ENCODE measurements at regions not wholly inside any gene's neighbourhood (a gene's known extent, or its start where the extent isn't known, plus 50 kb on each side); places are given as distances from the start of the nearest gene placed in this dataset.

DNA sequence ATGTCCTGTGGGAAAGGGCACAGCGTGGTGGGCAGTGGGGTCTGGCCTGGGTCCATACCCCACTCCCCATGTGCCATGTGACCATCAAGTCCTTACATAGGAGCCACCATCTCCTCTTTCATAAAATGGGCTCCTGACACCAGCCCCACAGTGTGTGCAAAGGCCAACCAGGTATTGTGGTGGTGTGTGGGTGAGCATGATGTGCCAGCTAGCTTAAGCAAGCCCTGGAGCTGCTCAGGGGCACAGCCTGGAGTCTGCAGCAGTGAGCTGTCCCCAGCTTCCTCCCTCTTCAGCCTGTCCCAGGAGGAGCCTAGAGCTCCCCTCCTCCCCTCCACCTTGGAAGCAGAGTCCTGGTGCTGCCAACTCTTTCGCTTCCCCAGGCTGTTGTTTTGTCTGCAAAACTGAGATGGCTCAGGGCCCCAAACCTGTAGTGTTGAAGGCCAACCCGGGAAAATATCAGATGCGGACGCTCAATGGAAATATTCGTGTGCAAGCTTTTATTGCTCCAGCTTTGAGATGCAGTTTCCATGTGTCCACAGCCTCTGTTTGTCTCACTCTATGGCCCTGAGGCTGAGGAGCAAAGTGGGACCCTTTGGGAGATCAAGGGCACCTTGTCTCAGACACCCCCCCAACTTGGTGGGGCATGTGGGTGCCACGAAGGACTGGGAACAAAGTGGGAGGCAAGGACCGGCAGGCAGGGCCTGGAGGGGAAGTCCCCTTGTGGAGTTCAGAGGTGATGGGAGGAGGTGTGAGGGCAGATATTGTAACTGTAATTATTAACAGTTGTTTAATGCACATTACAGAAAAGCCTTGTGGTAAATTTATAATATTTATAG lies 92.6 kb downstream of the CTTN start:
- Histone ChIP-seq H3K9me3 (ENCODE audit: low read length) (peaks cover 6% of the 10 kb centered on the region), H3K27ac (ENCODE audit: low read length) (no peak overlapping the region), H3K9ac (ENCODE audit: low read length) (no peak overlapping the region), H3K9me2 (ENCODE audit: insufficient read depth, low read length) (no peaks in the 10 kb centered on the region), H3K4me3 (ENCODE audit: low read length) (no peak overlapping the region), H3K79me2 (replicated peaks; ENCODE audit: insufficient read depth, low read length) (no peaks in the 10 kb centered on the region), H3K27me3 (ENCODE audit: insufficient read depth, low read depth, low read length) (no peaks in the 10 kb centered on the region), H2AFZ (ENCODE audit: low read depth, low read length) (no peak overlapping the region), H3F3A (ENCODE audit: insufficient read depth, low read length, poor library complexity, severe bottlenecking) (no peaks in the 10 kb centered on the region), H3K36me3 (ENCODE audit: insufficient read depth, low read length) (peaks cover 15% of the 10 kb centered on the region), H3K4me2 (ENCODE audit: low read length) (no peak overlapping the region), H4K20me1 (ENCODE audit: insufficient read depth) (no peaks in the 10 kb centered on the region)
- TF ChIP-seq MXI1 (conservative IDR thresholded peaks at IDR 0.05; ENCODE audit: poor library complexity, severe bottlenecking): no peak
- no peak for TF ChIP-seq EP300 (conservative IDR thresholded peaks at IDR 0.05; ENCODE audit: poor library complexity, severe bottlenecking)
- TF ChIP-seq, protein P1, sequence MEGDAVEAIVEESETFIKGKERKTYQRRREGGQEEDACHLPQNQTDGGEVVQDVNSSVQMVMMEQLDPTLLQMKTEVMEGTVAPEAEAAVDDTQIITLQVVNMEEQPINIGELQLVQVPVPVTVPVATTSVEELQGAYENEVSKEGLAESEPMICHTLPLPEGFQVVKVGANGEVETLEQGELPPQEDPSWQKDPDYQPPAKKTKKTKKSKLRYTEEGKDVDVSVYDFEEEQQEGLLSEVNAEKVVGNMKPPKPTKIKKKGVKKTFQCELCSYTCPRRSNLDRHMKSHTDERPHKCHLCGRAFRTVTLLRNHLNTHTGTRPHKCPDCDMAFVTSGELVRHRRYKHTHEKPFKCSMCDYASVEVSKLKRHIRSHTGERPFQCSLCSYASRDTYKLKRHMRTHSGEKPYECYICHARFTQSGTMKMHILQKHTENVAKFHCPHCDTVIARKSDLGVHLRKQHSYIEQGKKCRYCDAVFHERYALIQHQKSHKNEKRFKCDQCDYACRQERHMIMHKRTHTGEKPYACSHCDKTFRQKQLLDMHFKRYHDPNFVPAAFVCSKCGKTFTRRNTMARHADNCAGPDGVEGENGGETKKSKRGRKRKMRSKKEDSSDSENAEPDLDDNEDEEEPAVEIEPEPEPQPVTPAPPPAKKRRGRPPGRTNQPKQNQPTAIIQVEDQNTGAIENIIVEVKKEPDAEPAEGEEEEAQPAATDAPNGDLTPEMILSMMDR (IDR thresholded peaks at IDR 0.05; ENCODE audit: poor library complexity, severe bottlenecking): no peak
- no peak for TF ChIP-seq EZH2 (IDR thresholded peaks at IDR 0.05; ENCODE audit: borderline replicate concordance, insufficient read depth, low read length, poor library complexity, severe bottlenecking)

GRCh38 chr11:70491696-70492472 lies 93.6 kb downstream of the CTTN start:
- no peaks in the 10 kb centered on the region for H3K79me2 ChIP-seq (replicated peaks; ENCODE audit: insufficient read depth, low read length)
- H3K9me2 ChIP-seq (ENCODE audit: insufficient read depth, low read length): no peaks in the 10 kb centered on the region
- no peak overlapping the region for H3K9ac ChIP-seq (ENCODE audit: low read length)
- peaks cover 6% of the 10 kb centered on the region for H3K9me3 ChIP-seq (ENCODE audit: low read length)
- no peaks in the 10 kb centered on the region for H4K20me1 ChIP-seq (ENCODE audit: insufficient read depth)
- no peak overlapping the region for H3K4me2 ChIP-seq (ENCODE audit: low read length)
- peaks cover 15% of the 10 kb centered on the region for H3K36me3 ChIP-seq (ENCODE audit: insufficient read depth, low read length)
- H3K27me3 ChIP-seq (ENCODE audit: insufficient read depth, low read depth, low read length): no peaks in the 10 kb centered on the region
- TF ChIP-seq POLR2AphosphoS5 (IDR thresholded peaks at IDR 0.05) (no peak), EP300 (conservative IDR thresholded peaks at IDR 0.05; ENCODE audit: poor library complexity, severe bottlenecking) (no peak), RAD21 (conservative IDR thresholded peaks at IDR 0.05) (no peak), SMC3 (conservative IDR thresholded peaks at IDR 0.05; ENCODE audit: poor library complexity) (no peak), MXI1 (conservative IDR thresholded peaks at IDR 0.05; ENCODE audit: poor library complexity, severe bottlenecking) (no peak), EZH2 (IDR thresholded peaks at IDR 0.05; ENCODE audit: borderline replicate concordance, insufficient read depth, low read length, poor library complexity, severe bottlenecking) (no peak), TAF1 (IDR thresholded peaks at IDR 0.05; ENCODE audit: low read depth) (no peak)
- TF ChIP-seq, protein P2, sequence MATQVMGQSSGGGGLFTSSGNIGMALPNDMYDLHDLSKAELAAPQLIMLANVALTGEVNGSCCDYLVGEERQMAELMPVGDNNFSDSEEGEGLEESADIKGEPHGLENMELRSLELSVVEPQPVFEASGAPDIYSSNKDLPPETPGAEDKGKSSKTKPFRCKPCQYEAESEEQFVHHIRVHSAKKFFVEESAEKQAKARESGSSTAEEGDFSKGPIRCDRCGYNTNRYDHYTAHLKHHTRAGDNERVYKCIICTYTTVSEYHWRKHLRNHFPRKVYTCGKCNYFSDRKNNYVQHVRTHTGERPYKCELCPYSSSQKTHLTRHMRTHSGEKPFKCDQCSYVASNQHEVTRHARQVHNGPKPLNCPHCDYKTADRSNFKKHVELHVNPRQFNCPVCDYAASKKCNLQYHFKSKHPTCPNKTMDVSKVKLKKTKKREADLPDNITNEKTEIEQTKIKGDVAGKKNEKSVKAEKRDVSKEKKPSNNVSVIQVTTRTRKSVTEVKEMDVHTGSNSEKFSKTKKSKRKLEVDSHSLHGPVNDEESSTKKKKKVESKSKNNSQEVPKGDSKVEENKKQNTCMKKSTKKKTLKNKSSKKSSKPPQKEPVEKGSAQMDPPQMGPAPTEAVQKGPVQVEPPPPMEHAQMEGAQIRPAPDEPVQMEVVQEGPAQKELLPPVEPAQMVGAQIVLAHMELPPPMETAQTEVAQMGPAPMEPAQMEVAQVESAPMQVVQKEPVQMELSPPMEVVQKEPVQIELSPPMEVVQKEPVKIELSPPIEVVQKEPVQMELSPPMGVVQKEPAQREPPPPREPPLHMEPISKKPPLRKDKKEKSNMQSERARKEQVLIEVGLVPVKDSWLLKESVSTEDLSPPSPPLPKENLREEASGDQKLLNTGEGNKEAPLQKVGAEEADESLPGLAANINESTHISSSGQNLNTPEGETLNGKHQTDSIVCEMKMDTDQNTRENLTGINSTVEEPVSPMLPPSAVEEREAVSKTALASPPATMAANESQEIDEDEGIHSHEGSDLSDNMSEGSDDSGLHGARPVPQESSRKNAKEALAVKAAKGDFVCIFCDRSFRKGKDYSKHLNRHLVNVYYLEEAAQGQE (IDR thresholded peaks at IDR 0.05; ENCODE audit: borderline replicate concordance): no peak
- TF ChIP-seq, protein P1 (IDR thresholded peaks at IDR 0.05; ENCODE audit: poor library complexity, severe bottlenecking): no peak
- H3K4me3 ChIP-seq (ENCODE audit: low read length): no peak overlapping the region
- no peaks in the 10 kb centered on the region for H3F3A ChIP-seq (ENCODE audit: insufficient read depth, low read length, poor library complexity, severe bottlenecking)
- no peak overlapping the region for H3K27ac ChIP-seq (ENCODE audit: low read length)
- H2AFZ ChIP-seq (ENCODE audit: low read depth, low read length): no peak overlapping the region
